BE2C (cell line): ENCODE measurements at regions not wholly inside any gene's neighbourhood (a gene's known extent, or its start where the extent isn't known, plus 50 kb on each side); places are given as distances from the start of the nearest gene placed in this dataset.

Source experiments
- DNase-seq: peaks from one replicate; pipeline ENCODE4 v3.0.0-alpha.2; 2020
- H3K27me3 ChIP-seq: fragments of 250-450 bp; sonication (Bioruptor Pico); 2 replicates; pipeline ENCODE4 v1.5.1; 2020; ENCODE audit warnings: mild to moderate bottlenecking
- H3K36me3 ChIP-seq: fragments of 250-450 bp; sonication (Bioruptor Pico); 2 replicates; pipeline ENCODE4 v1.5.1; 2020; ENCODE audit warnings: mild to moderate bottlenecking
- H3K4me1 ChIP-seq: fragments of 250-450 bp; sonication (Bioruptor Pico); 2 replicates; pipeline ENCODE4 v1.5.1; 2020
- H3K4me3 ChIP-seq: 2 replicates; pipeline ENCODE4 v1.5.1; 2011; ENCODE audit warnings: low read depth, low read length
- H3K9me3 ChIP-seq: fragments of 250-450 bp; sonication (Bioruptor Pico); 2 replicates; pipeline ENCODE4 v1.5.1; 2020
- CTCF ChIP-seq: IDR thresholded peaks from 2 replicates; pipeline ENCODE4 v1.5.1; 2012; ENCODE audit warnings: mild to moderate bottlenecking, low read depth, low read length

- Histone ChIP-seq H3K27me3 (no peaks in the 10 kb centered on the region), H3K4me3 (no peak overlapping the region), H3K4me1 (no peaks in the 10 kb centered on the region), H3K9me3 (no peaks in the 10 kb centered on the region), H3K36me3 (no peaks in the 10 kb centered on the region)
- DNase-seq = no peak
- no peak for TF ChIP-seq CTCF
Observed at GRCh38 chr10:44786286-44786850, 124.8 kb upstream of the TMEM72 start.

- DNase-seq = no peak
- H3K36me3 ChIP-seq = no peaks in the 10 kb centered on the region
- H3K4me3 ChIP-seq = no peak overlapping the region
- no peaks in the 10 kb centered on the region for H3K4me1 ChIP-seq
- H3K27me3 ChIP-seq = no peaks in the 10 kb centered on the region
- H3K9me3 ChIP-seq = no peaks in the 10 kb centered on the region
- TF ChIP-seq CTCF = no peak
Observed at GRCh38 chr10:44787480-44788075, 123.6 kb upstream of the TMEM72 start.

- no peak for DNase-seq
- Histone ChIP-seq H3K36me3 (no peaks in the 10 kb centered on the region), H3K4me3 (no peak overlapping the region), H3K27me3 (no peaks in the 10 kb centered on the region), H3K9me3 (no peaks in the 10 kb centered on the region), H3K4me1 (no peaks in the 10 kb centered on the region)
- no peak for TF ChIP-seq CTCF
Observed at GRCh38 chr10:44788147-44789129, 122.7 kb upstream of the TMEM72 start.

GRCh38 chr10:44792119-44792775, 118.9 kb upstream of the TMEM72 start:
- DNase-seq = no peak
- Histone ChIP-seq H3K36me3 (no peaks in the 10 kb centered on the region), H3K4me1 (no peaks in the 10 kb centered on the region), H3K9me3 (no peaks in the 10 kb centered on the region), H3K4me3 (no peak overlapping the region), H3K27me3 (no peaks in the 10 kb centered on the region)
- no peak for TF ChIP-seq CTCF

GRCh38 chr10:44799966-44800365, 111.2 kb upstream of the TMEM72 start:
- H3K36me3 ChIP-seq = no peaks in the 10 kb centered on the region
- H3K4me3 ChIP-seq = no peak overlapping the region
- no peaks in the 10 kb centered on the region for H3K4me1 ChIP-seq
- H3K27me3 ChIP-seq = no peaks in the 10 kb centered on the region
- H3K9me3 ChIP-seq = no peaks in the 10 kb centered on the region
- TF ChIP-seq CTCF = no peak
- DNase-seq = no peak
